Suppressor macrophage (primary cell): ENCODE measurements at regions not wholly inside any gene's neighbourhood (a gene's known extent, or its start where the extent isn't known, plus 50 kb on each side); places are given as distances from the start of the nearest gene placed in this dataset.
A peak's percentile ranks its signal among the peaks of the same experiment; 100 is the strongest.
"Not testable (repeated sequence)": the region's sequence is repeated elsewhere in the genome, so short reads cannot be mapped to it uniquely, and the experiment has no call there.

ENCODE experiments used
- DNase-seq, 4 experiments: peaks; one replicate each; pipeline ENCODE4 v3.0.0-alpha.2; 2020 to 2022

DNA sequence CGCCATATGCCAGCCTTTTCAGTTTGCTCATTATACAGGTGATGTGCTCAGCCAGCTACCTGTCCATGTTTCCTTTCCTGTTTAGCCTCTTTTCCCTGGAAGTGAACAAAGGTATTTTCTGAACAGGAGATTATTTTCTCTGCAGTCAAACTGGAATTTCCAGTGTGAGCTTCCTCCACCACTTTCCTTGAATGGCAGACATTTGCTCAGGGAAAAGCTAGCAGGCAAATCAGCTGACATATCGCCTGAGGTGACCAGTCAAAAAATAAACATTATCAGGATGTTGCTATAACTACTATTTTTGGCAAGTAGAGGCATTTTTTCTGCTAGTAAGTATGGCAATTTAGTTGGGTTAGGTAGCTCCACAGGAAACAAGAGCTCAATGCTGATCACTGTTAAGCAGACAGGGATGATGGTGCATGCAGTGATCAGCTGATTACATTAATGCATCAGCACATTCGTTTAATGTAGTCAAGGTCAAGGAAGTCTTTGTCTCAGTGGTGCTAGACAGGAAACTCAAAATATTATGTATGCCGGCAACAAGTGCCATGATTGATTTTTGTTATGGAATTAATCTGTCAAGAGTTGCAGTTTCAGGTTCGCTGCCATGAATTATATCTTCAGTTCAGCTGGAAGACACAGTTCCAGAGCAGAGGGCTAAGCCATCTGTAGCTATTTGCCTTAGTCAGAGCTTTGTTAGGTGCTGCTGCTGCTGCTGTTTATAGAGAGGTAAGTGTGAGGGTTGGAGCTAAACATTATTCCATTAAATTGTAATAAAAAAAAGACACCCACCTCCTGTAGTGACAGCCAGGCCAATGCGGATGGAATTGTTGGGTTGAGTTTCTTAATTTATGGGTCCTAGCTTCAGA, 179.7 kb upstream of the ST6GALNAC5 start:
- no peak for DNase-seq

GRCh38 chr1:76690766-76691165, 176.5 kb upstream of the ST6GALNAC5 start:
- no peak for DNase-seq

- no peak for DNase-seq
These were observed 171.7 kb upstream of the ST6GALNAC5 start for GRCh38 chr1:76695535-76695934.

- no peak for DNase-seq
These were observed 169.9 kb upstream of the ST6GALNAC5 start for GRCh38 chr1:76697361-76697760.

- DNase-seq: not testable (repeated sequence)
These were observed 167.6 kb upstream of the ST6GALNAC5 start for GRCh38 chr1:76699646-76700045.

DNA sequence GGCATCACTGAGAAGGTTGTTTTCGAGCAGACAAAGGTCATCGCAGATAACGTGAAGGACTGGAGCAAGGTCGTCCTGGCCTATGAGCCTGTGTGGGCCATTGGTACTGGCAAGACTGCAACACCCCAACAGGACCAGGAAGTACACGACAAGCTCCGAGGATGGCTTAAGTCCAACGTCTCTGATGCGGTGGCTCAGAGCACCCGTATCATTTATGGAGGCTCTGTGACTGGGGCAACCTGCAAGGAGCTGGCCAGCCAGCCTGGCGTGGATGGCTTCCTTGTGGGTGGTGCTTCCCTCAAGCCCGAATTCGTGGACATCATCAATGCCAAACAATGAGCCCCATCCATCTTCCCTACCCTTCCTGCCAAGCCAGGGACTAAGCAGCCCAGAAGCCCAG, 167.1 kb upstream of the ST6GALNAC5 start:
- not testable (repeated sequence) for DNase-seq

DNA sequence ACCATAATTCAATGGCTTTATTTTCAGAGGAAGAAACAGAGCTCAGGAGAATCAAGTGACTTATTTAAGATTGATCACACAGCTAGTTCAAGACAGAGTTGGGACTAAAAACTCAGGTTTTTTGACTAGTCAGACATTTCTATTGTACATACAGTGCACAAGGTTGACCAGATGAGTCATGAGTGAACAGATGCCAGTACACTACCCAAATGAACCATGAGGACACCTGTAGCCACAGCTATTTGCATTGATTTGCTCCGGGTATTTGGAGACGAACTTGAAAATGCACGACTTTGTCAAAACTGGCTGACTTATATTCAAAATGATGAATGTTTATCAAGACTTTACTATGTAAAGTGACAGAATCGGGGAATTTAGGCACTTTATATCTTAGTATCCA, 161.7 kb upstream of the ST6GALNAC5 start:
- DNase-seq: no peak

DNA sequence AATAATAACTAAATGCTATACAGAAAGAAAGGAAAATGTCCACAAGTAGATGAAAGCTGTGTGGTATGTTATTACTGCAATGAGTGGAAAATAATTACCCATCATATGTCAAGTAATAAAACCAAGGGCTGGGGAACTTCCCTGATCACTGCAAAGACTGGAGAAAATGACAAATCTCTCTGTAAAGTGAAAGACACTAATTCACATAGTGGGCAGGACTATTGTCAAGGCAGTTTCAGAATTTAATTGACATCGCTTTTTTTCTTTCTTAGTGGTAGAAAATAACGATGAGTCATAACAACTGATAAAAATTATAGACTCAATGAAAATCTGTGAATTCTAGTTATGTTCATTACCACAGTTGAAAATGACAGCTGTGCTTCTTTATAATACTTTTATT, 153.7 kb upstream of the ST6GALNAC5 start:
- DNase-seq: no peak

DNA sequence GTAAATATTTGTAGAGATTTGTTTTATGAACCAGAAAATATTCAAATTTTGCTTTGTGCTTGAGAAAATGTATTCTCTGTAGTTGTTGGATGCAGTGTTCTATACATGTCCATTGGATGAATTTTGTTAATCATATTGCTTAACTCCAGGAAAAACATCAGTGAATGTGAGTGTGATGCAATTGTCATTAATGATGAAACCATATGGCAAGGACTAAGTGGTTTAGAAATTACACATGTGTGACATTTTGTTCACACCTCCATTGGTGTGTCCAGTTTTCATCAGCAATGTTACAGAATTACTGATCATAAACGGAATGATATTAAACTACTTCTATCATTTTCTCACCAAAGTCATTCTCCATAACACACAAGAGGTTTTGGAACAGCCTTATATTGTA, 151.8 kb upstream of the ST6GALNAC5 start:
- DNase-seq: no peak

DNA sequence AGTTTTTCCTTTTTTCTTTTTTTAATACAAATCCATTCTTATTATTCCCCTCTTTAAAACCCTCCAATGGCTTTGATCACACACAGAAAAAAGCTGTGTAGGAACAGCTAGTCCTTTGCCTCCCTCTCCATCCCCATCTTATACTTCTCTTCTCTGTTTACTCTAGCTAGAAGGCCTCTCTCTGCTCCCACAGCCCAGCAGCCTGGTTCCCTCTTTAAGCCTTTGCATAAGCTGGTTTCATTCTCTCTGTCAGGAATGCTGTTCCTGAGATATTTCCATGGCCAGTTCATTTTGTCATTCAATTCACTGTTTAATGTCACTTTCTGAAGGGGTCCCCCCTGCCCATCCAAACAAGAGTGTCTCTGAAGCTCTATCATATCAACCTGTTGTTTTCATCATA, 143.3 kb upstream of the ST6GALNAC5 start:
- no peak for DNase-seq

DNA sequence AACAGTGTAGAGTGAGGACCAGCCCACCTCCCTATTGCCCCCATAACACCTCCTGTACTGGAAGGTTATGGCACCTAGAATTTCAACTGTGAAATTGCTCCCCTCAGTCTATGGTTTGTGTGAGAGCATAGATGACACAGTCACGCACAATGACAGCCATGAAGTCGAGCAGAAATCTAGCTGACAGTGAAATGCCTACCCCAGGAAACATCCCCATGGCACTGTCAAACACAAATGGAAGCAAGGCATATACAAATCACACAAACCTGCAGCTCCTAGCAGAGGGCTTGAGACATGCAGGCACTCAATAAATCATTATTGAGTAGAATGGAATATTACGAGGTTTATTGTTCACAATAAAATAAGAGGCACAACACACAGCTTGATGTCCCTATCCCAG, 142.5 kb upstream of the ST6GALNAC5 start:
- DNase-seq: no peak

DNA sequence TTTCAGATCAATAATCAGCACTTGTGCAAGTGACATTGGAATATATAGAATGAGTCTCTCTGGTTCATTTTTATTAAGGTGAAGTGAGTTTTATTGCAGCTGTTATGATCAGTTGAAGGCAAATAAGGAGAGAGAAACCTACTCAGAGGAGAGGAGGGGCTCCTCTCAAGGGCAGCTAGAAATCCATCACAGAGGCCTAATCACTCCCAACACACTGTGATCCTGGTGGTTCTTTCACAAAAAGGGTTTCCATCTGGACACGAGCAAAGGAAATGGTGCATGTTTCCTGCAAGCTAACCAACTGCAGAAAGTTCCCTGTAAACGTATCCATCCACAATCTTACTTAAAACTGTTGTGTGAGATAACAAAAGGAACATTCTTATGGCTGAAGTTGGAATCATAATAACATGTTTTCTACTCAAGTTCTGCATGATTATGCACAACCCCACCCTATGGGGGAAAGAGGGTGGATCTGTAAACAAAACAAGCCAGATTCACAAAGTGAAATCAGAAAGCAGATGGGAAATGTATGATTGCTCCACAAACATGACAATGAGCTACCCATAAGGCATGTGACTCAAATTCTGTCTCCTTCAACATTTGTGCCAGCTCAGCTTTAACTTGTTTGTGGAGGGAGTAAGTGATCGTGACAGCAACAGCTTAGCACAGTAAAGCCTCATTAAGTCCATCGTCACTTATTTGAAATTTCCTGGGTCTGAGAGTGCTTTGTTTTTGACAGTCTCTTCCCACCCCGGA, 141.2 kb upstream of the ST6GALNAC5 start:
- DNase-seq: no peak

GRCh38 chr1:76727520-76727919, 139.8 kb upstream of the ST6GALNAC5 start:
- no peak for DNase-seq

DNA sequence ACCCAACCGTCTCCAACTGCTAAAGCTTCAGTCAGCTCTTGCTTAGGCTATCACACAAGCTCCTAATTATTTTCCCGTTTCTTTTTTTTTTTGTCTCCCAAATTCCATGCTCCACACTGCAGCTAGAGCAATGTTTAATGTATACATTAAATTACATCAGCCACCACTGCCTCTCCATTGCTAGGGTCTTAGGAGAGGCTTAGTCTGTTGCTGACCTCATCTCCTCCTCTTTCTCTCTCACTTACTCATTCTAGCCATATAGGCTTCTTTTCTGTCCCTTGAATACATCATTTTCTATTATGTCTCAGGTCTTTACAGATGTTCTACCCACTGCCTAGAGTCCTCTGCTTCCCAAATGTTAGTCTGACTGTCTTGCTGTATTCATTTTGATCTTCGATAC, 138.1 kb upstream of the ST6GALNAC5 start:
- DNase-seq: no peak

DNA sequence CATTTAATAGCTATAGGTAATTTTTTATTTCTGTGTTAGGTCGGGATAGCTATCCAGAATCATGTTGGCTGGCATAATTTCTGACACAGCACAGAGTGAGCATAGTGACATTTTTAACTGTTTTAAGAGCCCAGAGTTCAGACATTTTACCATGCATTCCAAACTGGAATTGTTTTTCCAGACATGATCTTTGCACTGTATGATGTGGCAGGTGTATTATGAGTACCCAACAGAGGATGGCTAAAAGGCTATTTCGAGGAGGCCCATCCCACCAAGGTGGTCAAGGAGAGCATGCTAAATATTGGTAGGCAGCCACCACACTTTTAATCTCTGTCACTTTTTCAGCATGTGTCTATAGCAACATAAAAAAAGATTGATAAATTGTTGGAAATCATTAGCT, 137.3 kb upstream of the ST6GALNAC5 start:
- DNase-seq: no peak

GRCh38 chr1:76738355-76738754, 128.9 kb upstream of the ST6GALNAC5 start:
- DNase-seq: not testable (repeated sequence)

DNA sequence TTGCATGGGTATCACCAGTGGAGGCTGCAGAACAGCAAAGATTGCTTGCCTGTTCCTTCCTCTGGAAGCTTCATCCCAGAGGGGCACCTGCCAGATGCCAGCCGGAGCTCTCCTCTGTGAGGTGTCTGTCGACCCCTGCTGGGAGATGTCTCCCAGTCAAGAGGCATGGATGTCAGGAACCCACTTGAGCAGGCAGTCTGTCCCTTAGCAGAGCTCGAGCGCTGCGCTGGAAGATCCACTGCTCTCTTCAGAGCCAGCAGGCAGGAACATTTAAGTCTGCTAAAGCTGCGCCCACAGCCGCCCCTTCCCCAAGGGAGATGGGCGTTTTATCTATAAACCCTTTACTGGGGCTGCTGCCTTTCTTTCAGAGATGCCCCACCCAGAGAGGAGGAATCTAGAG, 126.3 kb upstream of the ST6GALNAC5 start:
- not testable (repeated sequence) for DNase-seq

GRCh38 chr1:76744989-76745388, 122.3 kb upstream of the ST6GALNAC5 start:
- DNase-seq: no peak

GRCh38 chr1:76746206-76746605, 121.1 kb upstream of the ST6GALNAC5 start:
- DNase-seq: no peak

GRCh38 chr1:76754730-76755129, 112.5 kb upstream of the ST6GALNAC5 start:
- no peak for DNase-seq

DNA sequence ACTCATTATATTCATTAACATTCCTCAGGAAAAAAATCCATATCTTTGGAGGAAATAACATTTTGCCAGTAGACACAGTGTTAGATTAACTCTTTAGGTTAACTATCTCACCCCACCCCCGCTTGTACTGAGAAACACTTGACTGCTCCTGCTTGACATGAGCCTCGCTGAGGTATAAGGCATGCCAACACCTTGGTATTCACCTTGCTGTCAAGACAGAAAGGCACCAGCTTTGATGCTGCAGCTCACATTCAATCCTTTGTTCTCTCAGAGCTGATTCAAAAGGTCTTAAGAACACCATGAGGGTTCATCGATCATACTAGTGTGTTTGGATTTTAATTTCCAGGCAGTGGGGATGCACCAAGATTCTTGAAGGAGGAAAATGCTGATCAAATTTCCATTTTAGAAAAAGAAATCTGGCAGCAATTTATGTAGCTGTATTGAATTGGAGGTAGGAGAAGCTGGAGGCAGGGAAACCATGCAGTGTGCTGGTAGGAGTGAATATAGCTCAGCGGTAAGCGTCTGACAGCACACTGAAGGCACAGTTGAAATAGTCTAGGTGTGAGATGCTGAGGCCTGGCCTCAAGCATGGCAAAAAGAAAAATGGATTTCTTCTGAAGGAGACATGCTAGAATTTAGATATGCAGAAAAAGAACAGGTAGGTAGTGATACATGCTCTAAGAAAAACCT, 108.0 kb upstream of the ST6GALNAC5 start:
- no peak for DNase-seq

DNA sequence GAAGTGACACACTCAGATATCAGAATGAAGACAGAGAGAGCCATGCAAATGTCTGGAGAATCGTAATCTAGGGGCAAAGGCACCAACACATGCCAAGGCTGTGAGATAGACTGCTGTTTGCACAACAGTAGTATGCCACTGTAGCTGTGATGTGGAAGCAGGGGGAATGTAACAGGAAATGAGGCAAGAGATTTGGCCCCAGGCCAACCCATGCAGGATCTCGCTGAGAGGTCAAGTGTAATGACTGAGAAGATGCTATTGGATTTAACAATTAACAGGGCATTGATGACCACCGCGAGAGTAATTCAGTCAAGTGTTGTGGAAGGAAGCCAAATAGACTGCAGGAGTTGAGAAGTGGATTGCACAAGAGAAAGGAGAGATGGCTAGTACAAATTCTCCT, 107.3 kb upstream of the ST6GALNAC5 start:
- peak; percentile 2 to 36 (median 20) for DNase-seq

- peak; percentile 3 to 54 (median 22) for DNase-seq
These were observed 103.5 kb upstream of the ST6GALNAC5 start for GRCh38 chr1:76763738-76764137.
